OCI-LY1 (cell line): ENCODE measurements at regions not wholly inside any gene's neighbourhood (a gene's known extent, or its start where the extent isn't known, plus 50 kb on each side); places are given as distances from the start of the nearest gene placed in this dataset.

Experiments used
- H2AFZ ChIP-seq: fragments of 200-600 bp; sonication (generic), shearing (Covaris generic); 2 replicates; pipeline ENCODE4 v1.6.0; 2014; ENCODE audit warnings: antibody characterized with exemption, mild to moderate bottlenecking, low read length
- H3F3A ChIP-seq: fragments of 200-600 bp; sonication (generic), shearing (Covaris generic); 2 replicates; pipeline ENCODE4 v1.6.0; 2014; ENCODE audit warnings: mild to moderate bottlenecking, antibody characterized with exemption, low read length, moderate library complexity; ENCODE audit not compliant: insufficient read depth
- H3K27ac ChIP-seq: fragments of 200-600 bp; sonication (generic); 2 replicates; pipeline ENCODE4 v1.5.1; 2014; ENCODE audit warnings: low read length, mixed run types, mild to moderate bottlenecking, low read depth; ENCODE audit not compliant: poor library complexity, severe bottlenecking
- H3K27me3 ChIP-seq: fragments of 200-600 bp; sonication (generic); 2 replicates; pipeline ENCODE4 v1.6.0; 2014; ENCODE audit warnings: antibody characterized with exemption, mild to moderate bottlenecking, low read length, moderate library complexity; ENCODE audit not compliant: insufficient read depth
- H3K36me3 ChIP-seq: fragments of 200-600 bp; sonication (generic); 2 replicates; pipeline ENCODE4 v1.6.1; 2014; ENCODE audit warnings: mild to moderate bottlenecking, antibody characterized with exemption, low read length, moderate library complexity, mixed read lengths; ENCODE audit not compliant: insufficient read depth
- H3K4me1 ChIP-seq: fragments of 200-600 bp; sonication (generic); 2 replicates; pipeline ENCODE4 v1.5.1; 2014; ENCODE audit warnings: mild to moderate bottlenecking, low read length, moderate library complexity; ENCODE audit not compliant: insufficient read depth, severe bottlenecking
- H3K4me2 ChIP-seq: fragments of 200-600 bp; sonication (generic), shearing (Covaris generic); 2 replicates; pipeline ENCODE4 v1.6.1; 2014; ENCODE audit warnings: low read length
- H3K4me3 ChIP-seq: fragments of 200-600 bp; sonication (generic); 2 replicates; pipeline ENCODE4 v1.5.1; 2014; ENCODE audit warnings: low read length, low read depth, mild to moderate bottlenecking, mixed read lengths; ENCODE audit not compliant: poor library complexity, severe bottlenecking
- H3K79me2 ChIP-seq: fragments of 200-600 bp; shearing (Covaris generic); 2 replicates; pipeline ENCODE4 v1.6.1; 2016; ENCODE audit warnings: mixed run types, low read length, mixed read lengths; ENCODE audit not compliant: insufficient read depth
- H3K9ac ChIP-seq: fragments of 200-600 bp; sonication (generic), shearing (Covaris generic); 2 replicates; pipeline ENCODE4 v1.6.1; 2014; ENCODE audit warnings: mild to moderate bottlenecking, low read length, mixed read lengths
- H3K9me2 ChIP-seq: fragments of 200-600 bp; sonication (generic), shearing (Covaris generic); 2 replicates; pipeline ENCODE4 v1.6.1; 2014; ENCODE audit warnings: low read depth, mild to moderate bottlenecking, low read length, mixed read lengths
- H3K9me3 ChIP-seq: fragments of 200-600 bp; shearing (Covaris generic); 2 replicates; pipeline ENCODE4 v1.6.1; 2014; ENCODE audit warnings: low read length, mixed read lengths
- H4K20me1 ChIP-seq: fragments of 200-600 bp; sonication (generic), shearing (Covaris generic); 2 replicates; pipeline ENCODE4 v1.6.0; 2016; ENCODE audit warnings: mild to moderate bottlenecking, low read length; ENCODE audit not compliant: insufficient read depth
- CTCF ChIP-seq: fragments of 200-600 bp; sonication (generic), shearing (Covaris generic); IDR thresholded peaks from 2 replicates; pipeline ENCODE4 v1.5.1; 2017; ENCODE audit warnings: mild to moderate bottlenecking, antibody characterized with exemption, low read length, moderate library complexity, mixed read lengths
- EZH2 ChIP-seq: fragments of 200-600 bp; sonication (generic), shearing (Covaris generic); IDR thresholded peaks from 2 replicates; pipeline ENCODE4 v1.8.0; 2017; ENCODE audit warnings: borderline replicate concordance, mixed run types, mild to moderate bottlenecking, antibody characterized with exemption, low read length, moderate library complexity, mixed read lengths

DNA sequence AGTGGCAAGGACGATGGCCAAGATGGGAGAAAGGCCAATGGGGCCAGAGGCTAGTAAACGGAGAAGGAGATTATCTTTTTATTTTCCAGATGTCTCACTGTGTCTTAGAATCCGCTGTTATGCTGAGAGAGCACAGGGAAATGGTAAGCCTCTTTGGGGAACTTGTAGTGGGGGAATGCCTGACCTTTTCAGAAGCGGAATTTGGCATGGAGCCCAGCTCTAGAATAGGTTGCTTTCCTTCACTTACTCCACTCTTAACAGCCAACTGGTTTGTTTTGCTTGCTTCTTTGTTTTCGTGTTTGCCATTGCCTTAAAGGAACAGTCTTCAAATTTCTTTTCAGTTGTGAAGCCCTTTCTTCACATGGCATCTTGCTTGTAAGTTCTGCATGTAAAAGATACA, 316.2 kb upstream of the THRB start:
- Histone ChIP-seq H2AFZ (no peak overlapping the region), H3K36me3 (no peaks in the 10 kb centered on the region), H3K4me1 (no peaks in the 10 kb centered on the region), H3K79me2 (no peaks in the 10 kb centered on the region), H3K4me2 (no peak overlapping the region), H3K9ac (no peak overlapping the region), H3K27ac (no peak overlapping the region), H3K4me3 (no peak overlapping the region), H3K9me3 (no peaks in the 10 kb centered on the region), H3K9me2 (no peaks in the 10 kb centered on the region), H3F3A (no peaks in the 10 kb centered on the region), H3K27me3 (no peaks in the 10 kb centered on the region), H4K20me1 (no peaks in the 10 kb centered on the region)
- no peak for TF ChIP-seq CTCF
- TF ChIP-seq EZH2, result no peak

- H3K27ac ChIP-seq, result no peak overlapping the region
- no peak overlapping the region for H3K9ac ChIP-seq
- no peak overlapping the region for H2AFZ ChIP-seq
- H3K4me1 ChIP-seq, result no peaks in the 10 kb centered on the region
- no peaks in the 10 kb centered on the region for H3K79me2 ChIP-seq
- no peak for TF ChIP-seq EZH2
- no peak for TF ChIP-seq CTCF
- no peaks in the 10 kb centered on the region for H3K36me3 ChIP-seq
- no peaks in the 10 kb centered on the region for H3F3A ChIP-seq
- no peaks in the 10 kb centered on the region for H4K20me1 ChIP-seq
- H3K9me3 ChIP-seq, result no peaks in the 10 kb centered on the region
- no peak overlapping the region for H3K4me2 ChIP-seq
- H3K4me3 ChIP-seq, result no peak overlapping the region
- H3K9me2 ChIP-seq, result no peaks in the 10 kb centered on the region
- no peaks in the 10 kb centered on the region for H3K27me3 ChIP-seq
These were observed 317.5 kb upstream of the THRB start for GRCh38 chr3:24812116-24812515.

DNA sequence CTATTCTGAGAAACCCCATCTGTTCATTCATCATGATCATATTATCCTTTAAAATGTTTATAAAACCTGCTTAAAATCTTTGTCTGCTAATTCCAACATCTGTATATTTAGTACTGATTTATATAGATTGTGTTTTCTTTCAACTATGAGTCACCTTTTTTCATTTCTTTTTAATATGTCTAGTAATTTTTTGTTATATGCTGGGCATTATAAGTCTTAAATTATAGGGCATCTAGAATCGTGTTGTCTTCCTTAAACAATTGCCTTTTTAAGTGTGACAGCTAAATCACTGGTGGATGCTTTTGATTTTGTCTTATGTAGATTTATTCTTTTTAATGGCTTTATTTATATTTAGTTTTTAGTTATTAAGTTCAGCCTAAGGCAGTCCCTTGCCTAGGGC, 323.4 kb upstream of the THRB start:
- H3K9me2 ChIP-seq, result no peaks in the 10 kb centered on the region

More for the DNA sequence above, 323.4 kb upstream of the THRB start:
- Histone ChIP-seq H3K27me3 (no peaks in the 10 kb centered on the region), H3K79me2 (no peaks in the 10 kb centered on the region), H2AFZ (no peak overlapping the region), H3K36me3 (no peaks in the 10 kb centered on the region), H3F3A (no peaks in the 10 kb centered on the region), H3K9me3 (no peaks in the 10 kb centered on the region), H3K4me2 (no peak overlapping the region), H3K27ac (no peak overlapping the region), H3K9ac (no peak overlapping the region), H3K4me3 (no peak overlapping the region), H3K4me1 (no peaks in the 10 kb centered on the region), H4K20me1 (no peaks in the 10 kb centered on the region)
- TF ChIP-seq EZH2 (no peak), CTCF (no peak)
